B cell (primary cell): ENCODE measurements at regions not wholly inside any gene's neighbourhood (a gene's known extent, or its start where the extent isn't known, plus 50 kb on each side); places are given as distances from the start of the nearest gene placed in this dataset.

Experiments
- ATAC-seq: fragments of 200-7000 bp; cut with Tn5 transposase; one replicate; pipeline ENCODE4 v1.10.0; 2021; ENCODE audit warnings: low read depth, mild to moderate bottlenecking, moderate number of reproducible peaks, moderate library complexity
- CTCF ChIA-PET: fragments of 350-600 bp; sonication (Branson Sonifier 250); formaldehyde crosslinking; loops from one replicate; lab custom pipeline; 2021; ENCODE audit warnings: antibody characterized with exemption, inconsistent platforms; lab: Charles Lee
- POLR2A ChIA-PET: fragments of 350-600 bp; sonication (Branson Sonifier 250); formaldehyde crosslinking; loops from one replicate; lab custom pipeline; 2021; ENCODE audit warnings: antibody characterized with exemption; lab: Charles Lee
- DNase-seq: peaks from one replicate; pipeline ENCODE4 v3.0.0; 2013
- H2AFZ ChIP-seq: 2 replicates; pipeline ENCODE4 v1.6.1; 2012; ENCODE audit warnings: mild to moderate bottlenecking, low read depth, low read length; ENCODE audit not compliant: insufficient read depth, poor library complexity, severe bottlenecking
- H3K27ac ChIP-seq, 2 donors: 1 replicate in 1 of 2; 2 replicates in 1 of 2; pipeline ENCODE4 v1.5.1; 2012 to 2013; ENCODE audit warnings: low read length in 2 of 2, mild to moderate bottlenecking in 2 of 2, moderate library complexity in 1 of 2
- H3K27me3 ChIP-seq, 4 experiments: fragments of 200-600 bp in 1 of 4; sonication (generic) in 1 of 4; replicated peaks in 1 of 4; 1 replicate in 2 of 4; 2 replicates in 2 of 4; pipeline versions ENCODE4 v1.6.1 to v1.7.0; 2013 to 2016; ENCODE audit warnings: low read length in 3 of 4, mild to moderate bottlenecking in 2 of 4, mixed read lengths in 1 of 4, moderate library complexity in 1 of 4; ENCODE audit not compliant: insufficient read depth in 4 of 4, control insufficient read depth in 3 of 4; ENCODE audit errors: control extremely low read depth in 1 of 4
- H3K36me3 ChIP-seq, 2 experiments: replicated peaks in 1 of 2; 1 replicate in 1 of 2; 2 replicates in 1 of 2; pipeline versions ENCODE4 v1.6.1 to v1.7.1; 2013; ENCODE audit warnings: low read length in 1 of 2; ENCODE audit not compliant: insufficient read depth in 2 of 2, control insufficient read depth in 1 of 2; ENCODE audit errors: control extremely low read depth in 1 of 2, extremely low read depth in 1 of 2
- H3K4me1 ChIP-seq, 2 donors: fragments of 200-600 bp in 1 of 2; sonication (generic) in 1 of 2; 1 replicate in 1 of 2; 2 replicates in 1 of 2; pipeline versions ENCODE4 v1.5.1 to v1.6.1; 2013 to 2017; ENCODE audit warnings: low read length in 2 of 2; ENCODE audit not compliant: control insufficient read depth in 2 of 2, insufficient read depth in 2 of 2
- H3K4me2 ChIP-seq: replicated peaks from 2 replicates; pipeline ENCODE3; 2012; ENCODE audit warnings: mild to moderate bottlenecking, low read depth, low read length; ENCODE audit not compliant: poor library complexity, severe bottlenecking
- H3K4me3 ChIP-seq, 5 experiments: fragments of 200-600 bp in 1 of 5; sonication (generic) in 1 of 5; 1 replicate in 3 of 5; 2 replicates in 2 of 5; pipeline versions ENCODE4 v1.5.1 to v1.7.0; 2011 to 2016; ENCODE audit warnings: low read length in 4 of 5, mild to moderate bottlenecking in 4 of 5, low read depth in 2 of 5, control low read depth in 1 of 5, moderate library complexity in 1 of 5; ENCODE audit not compliant: insufficient read depth in 1 of 5; ENCODE audit errors: control extremely low read depth in 1 of 5, extremely low read depth in 1 of 5
- H3K79me2 ChIP-seq: fragments of 200-600 bp; sonication (generic); one replicate; pipeline ENCODE4 v1.6.0; 2016; ENCODE audit warnings: low read length; ENCODE audit not compliant: control insufficient read depth, insufficient read depth
- H3K9ac ChIP-seq: fragments of 200-600 bp; sonication (generic); 2 replicates; pipeline ENCODE4 v1.6.1; 2017; ENCODE audit warnings: mild to moderate bottlenecking, low read length, moderate library complexity
- H3K9me3 ChIP-seq, 3 donors: one replicate each; pipeline versions ENCODE4 v1.6.1 to v1.7.1; 2013; ENCODE audit warnings: low read length in 2 of 3; ENCODE audit not compliant: control insufficient read depth in 2 of 3, insufficient read depth in 1 of 3; ENCODE audit errors: control extremely low read depth in 1 of 3
- H4K20me1 ChIP-seq: 2 replicates; pipeline ENCODE4 v1.6.0; 2012; ENCODE audit warnings: mild to moderate bottlenecking, low read length; ENCODE audit not compliant: insufficient read depth, control insufficient read depth, poor library complexity, severe bottlenecking
- H3K27ac Mint-ChIP-seq: one replicate; pipeline ENCODE4 v1.8.0; 2021; ENCODE audit warnings: mixed read lengths
- H3K27me3 Mint-ChIP-seq: one replicate; pipeline ENCODE4 v1.8.0; 2021; ENCODE audit warnings: mixed read lengths
- H3K4me1 Mint-ChIP-seq: one replicate; pipeline ENCODE4 v1.8.0; 2021; ENCODE audit warnings: mixed read lengths
- H3K4me3 Mint-ChIP-seq: one replicate; pipeline ENCODE4 v1.8.0; 2021; ENCODE audit warnings: mixed read lengths
- H3K9me3 Mint-ChIP-seq: one replicate; pipeline ENCODE4 v1.8.0; 2022; ENCODE audit warnings: mixed read lengths; ENCODE audit not compliant: insufficient read depth
- EZH2 ChIP-seq: IDR thresholded peaks from 2 replicates; pipeline ENCODE4 v1.6.1; 2012; ENCODE audit warnings: borderline replicate concordance, low read depth, mild to moderate bottlenecking, moderate library complexity, low read length; ENCODE audit not compliant: insufficient read depth, poor library complexity, severe bottlenecking
- WGBS: methylation state at CpG from one replicate; pipeline ENCODE4 v1.1.5; 2013; ENCODE audit warnings: missing lambda C conversion rate; ENCODE audit not compliant: insufficient coverage; 5-methylcytosine and 5-hydroxymethylcytosine counted together
- intact Hi-C: fragments of 100-400 bp; cut with micrococcal nuclease; formaldehyde crosslinking; loops from one replicate; pipeline ENCODE4 v1.10.0; 2022
- TF ChIP-seq, protein P1 (sequence below): fragments of 200-600 bp; IDR thresholded peaks from one replicate; pipeline ENCODE4 v1.8.0; 2022; ENCODE audit warnings: antibody characterized with exemption, mild to moderate bottlenecking

- no peak overlapping the region for H3K4me2 ChIP-seq
- no peaks in the 10 kb centered on the region for H3K79me2 ChIP-seq
- no peak for TF ChIP-seq EZH2
- TF ChIP-seq, protein P1, sequence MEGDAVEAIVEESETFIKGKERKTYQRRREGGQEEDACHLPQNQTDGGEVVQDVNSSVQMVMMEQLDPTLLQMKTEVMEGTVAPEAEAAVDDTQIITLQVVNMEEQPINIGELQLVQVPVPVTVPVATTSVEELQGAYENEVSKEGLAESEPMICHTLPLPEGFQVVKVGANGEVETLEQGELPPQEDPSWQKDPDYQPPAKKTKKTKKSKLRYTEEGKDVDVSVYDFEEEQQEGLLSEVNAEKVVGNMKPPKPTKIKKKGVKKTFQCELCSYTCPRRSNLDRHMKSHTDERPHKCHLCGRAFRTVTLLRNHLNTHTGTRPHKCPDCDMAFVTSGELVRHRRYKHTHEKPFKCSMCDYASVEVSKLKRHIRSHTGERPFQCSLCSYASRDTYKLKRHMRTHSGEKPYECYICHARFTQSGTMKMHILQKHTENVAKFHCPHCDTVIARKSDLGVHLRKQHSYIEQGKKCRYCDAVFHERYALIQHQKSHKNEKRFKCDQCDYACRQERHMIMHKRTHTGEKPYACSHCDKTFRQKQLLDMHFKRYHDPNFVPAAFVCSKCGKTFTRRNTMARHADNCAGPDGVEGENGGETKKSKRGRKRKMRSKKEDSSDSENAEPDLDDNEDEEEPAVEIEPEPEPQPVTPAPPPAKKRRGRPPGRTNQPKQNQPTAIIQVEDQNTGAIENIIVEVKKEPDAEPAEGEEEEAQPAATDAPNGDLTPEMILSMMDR = no peak
- WGBS = no CpG with 5 or more reads among the region's 1 CpG
- no peaks in the 10 kb centered on the region for H3K4me1 Mint-ChIP-seq
- H3K27me3 Mint-ChIP-seq = no peaks in the 10 kb centered on the region
- no peak overlapping the region for H3K9ac ChIP-seq
- no peak overlapping the region for H3K4me3 ChIP-seq
- ATAC-seq = no peak
- H3K9me3 ChIP-seq = peaks cover 0 to 8% (median 0%) of the 10 kb centered on the region in 3 donors
- H3K27ac ChIP-seq = no peak overlapping the region
- intact Hi-C loops = no loop called here
- H3K27me3 ChIP-seq = no peaks in the 10 kb centered on the region
- H3K4me3 Mint-ChIP-seq = no peak overlapping the region
- H2AFZ ChIP-seq = no peak overlapping the region
- no peak overlapping the region for H3K27ac Mint-ChIP-seq
- POLR2A ChIA-PET = no interaction called here
- no peaks in the 10 kb centered on the region for H4K20me1 ChIP-seq
- H3K4me1 ChIP-seq = no peaks in the 10 kb centered on the region
- CTCF ChIA-PET = no interaction called here
- H3K36me3 ChIP-seq = no peaks in the 10 kb centered on the region
- no peak for DNase-seq
- H3K9me3 Mint-ChIP-seq = peaks cover 2% of the 10 kb centered on the region
Measured at GRCh38 chr3:180764481-180764880, 85.2 kb upstream of the CCDC39 start.

DNA sequence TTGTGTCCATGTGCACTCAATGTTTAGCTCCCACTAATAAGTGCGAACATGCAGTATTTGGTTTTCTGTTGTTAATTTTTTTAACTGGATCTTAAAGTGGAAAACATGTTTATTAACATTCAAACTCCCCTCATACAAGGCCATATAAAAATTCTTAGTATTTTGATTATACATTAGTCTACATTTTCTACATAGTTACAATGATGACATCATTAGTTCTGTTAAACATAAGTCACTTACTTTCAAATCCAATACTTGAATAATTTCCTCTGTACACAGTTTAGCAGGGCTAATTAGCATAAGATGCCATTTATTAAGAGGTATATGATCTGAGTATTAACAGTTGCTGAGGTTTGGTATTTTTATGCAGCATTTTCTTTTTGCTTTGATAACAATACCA is 91.3 kb upstream of the CCDC39 start:
- no peak overlapping the region for H3K9ac ChIP-seq
- ATAC-seq (no peak), DNase-seq (no peak)
- no peaks in the 10 kb centered on the region for H3K4me1 Mint-ChIP-seq
- no peak overlapping the region for H2AFZ ChIP-seq
- no peak overlapping the region for H3K4me3 ChIP-seq
- H3K36me3 ChIP-seq = no peaks in the 10 kb centered on the region
- H3K4me1 ChIP-seq = no peaks in the 10 kb centered on the region
- no CpG with 5 or more reads among the region's 1 CpG for WGBS
- H3K4me2 ChIP-seq = no peak overlapping the region
- intact Hi-C loops = no loop called here
- ChIA-PET POLR2A (no interaction called here), CTCF (no interaction called here)
- no peak for TF ChIP-seq EZH2
- TF ChIP-seq, protein P1 = no peak
- H3K79me2 ChIP-seq = no peaks in the 10 kb centered on the region
- H3K27ac Mint-ChIP-seq = no peak overlapping the region
- no peaks in the 10 kb centered on the region for H3K27me3 ChIP-seq
- H4K20me1 ChIP-seq = no peaks in the 10 kb centered on the region
- H3K9me3 ChIP-seq = peaks cover 0 to 11% (median 0%) of the 10 kb centered on the region in 3 donors
- peaks cover 13% of the 10 kb centered on the region for H3K9me3 Mint-ChIP-seq
- H3K27ac ChIP-seq = no peak overlapping the region
- H3K27me3 Mint-ChIP-seq = no peaks in the 10 kb centered on the region
- H3K4me3 Mint-ChIP-seq = no peak overlapping the region
